ENCODE measurements at regions not wholly inside any gene's neighbourhood (a gene's known extent, or its start where the extent isn't known, plus 50 kb on each side); places are given as distances from the start of the nearest gene placed in this dataset.

GRCh38 chr16:54347961-54348360 is 61.4 kb upstream of the IRX3 start:
- no peaks in the 10 kb centered on the region for H3K4me1 ChIP-seq (ENCODE audit: control insufficient read depth, insufficient read depth, low read length)
- no peak overlapping the region for H3K27ac ChIP-seq (ENCODE audit: extremely low read depth, low read depth, low read length)
- ChIA-PET CTCF (no interaction called here), POLR2A (no interaction called here)
- TF ChIP-seq ZNF350 (tag by site-specific recombination; IDR thresholded peaks at IDR 0.05) (no peak), AEBP2 (tag by site-specific recombination; IDR thresholded peaks at IDR 0.05; ENCODE audit: borderline replicate concordance) (no peak), SCRT2 (tag by site-specific recombination; IDR thresholded peaks at IDR 0.05) (peak; percentile 94), SETDB1 (IDR thresholded peaks at IDR 0.05; ENCODE audit: insufficient read length, low read length) (peak; percentile 45), SCRT1 (tag by site-specific recombination; IDR thresholded peaks at IDR 0.05; ENCODE audit: borderline replicate concordance) (peak; percentile 71; the same call in 1 of the 2 replicates)
- no peaks in the 10 kb centered on the region for H3K9me3 ChIP-seq (ENCODE audit: control insufficient read depth, insufficient read depth, low read depth, low read length)
- H3K36me3 ChIP-seq (ENCODE audit: control insufficient read depth in 2 of 2, insufficient read depth in 1 of 2, low read length in 2 of 2) = no peaks in the 10 kb centered on the region
- no peak overlapping the region for H3K4me3 ChIP-seq (ENCODE audit: low read depth, low read length)

GRCh38 chr16:54346041-54346440 is 59.5 kb upstream of the IRX3 start:
- H3K27ac ChIP-seq (ENCODE audit: extremely low read depth, low read depth, low read length) = no peak overlapping the region
- no peaks in the 10 kb centered on the region for H3K9me3 ChIP-seq (ENCODE audit: control insufficient read depth, insufficient read depth, low read depth, low read length)
- H3K4me3 ChIP-seq (ENCODE audit: low read depth, low read length) = no peak overlapping the region
- no peaks in the 10 kb centered on the region for H3K36me3 ChIP-seq (ENCODE audit: control insufficient read depth in 2 of 2, insufficient read depth in 1 of 2, low read length in 2 of 2)
- CTCF ChIA-PET = no interaction called here
- H3K4me1 ChIP-seq (ENCODE audit: control insufficient read depth, insufficient read depth, low read length) = no peaks in the 10 kb centered on the region
- POLR2A ChIA-PET = no interaction called here
- no peak for TF ChIP-seq ZNF391 (tag by site-specific recombination; IDR thresholded peaks at IDR 0.05; ENCODE audit: borderline replicate concordance, low read depth)
- TF ChIP-seq ZNF654 (tag by site-specific recombination; IDR thresholded peaks at IDR 0.05; ENCODE audit: low read depth) = no peak
- no peak for TF ChIP-seq INSM2 (tag by site-specific recombination; IDR thresholded peaks at IDR 0.05)
- no peak for TF ChIP-seq WT1 (tag by site-specific recombination; IDR thresholded peaks at IDR 0.05)
- no peak for TF ChIP-seq ZBTB11 (tag by site-specific recombination; conservative IDR thresholded peaks at IDR 0.05; ENCODE audit: low read depth)
- TF ChIP-seq PRDM4 (tag by site-specific recombination; IDR thresholded peaks at IDR 0.05) = no peak
- TF ChIP-seq PATZ1 (tag by site-specific recombination; IDR thresholded peaks at IDR 0.05) = no peak
